Stimulated activated naive CD8-positive, alpha-beta T cell treated with anti-CD3 and anti-CD28 coated beads, Interleukin-15, Interleukin-2, amounts not matched to agents 100 U/mL and 50 U/mL, for 24 hours (primary cell): ENCODE measurements at regions not wholly inside any gene's neighbourhood (a gene's known extent, or its start where the extent isn't known, plus 50 kb on each side); places are given as distances from the start of the nearest gene placed in this dataset.

Source experiments
- ATAC-seq: fragments of 150-1000 bp; cut with Tn5 transposase; one replicate; pipeline ENCODE4 v1.10.0; 2021
- DNase-seq: peaks from one replicate; pipeline ENCODE4 v3.0.0; 2021

DNA sequence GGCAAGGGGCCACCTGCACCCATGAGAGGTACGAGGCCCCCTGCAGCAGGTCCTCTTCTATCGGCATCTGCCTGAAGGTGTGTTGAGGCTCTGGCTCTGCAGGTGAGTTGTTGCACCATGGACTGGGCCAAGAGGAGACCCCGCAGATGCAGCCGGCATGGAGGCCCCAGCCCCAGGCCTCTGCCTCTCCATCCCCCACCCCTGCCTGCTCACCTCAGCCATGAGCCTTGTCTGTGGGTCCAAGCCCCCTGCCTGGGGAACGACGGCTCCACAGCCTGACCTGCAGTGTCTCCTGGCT lies 1386.2 kb downstream of the BRD1 start:
- ATAC-seq (no peak), DNase-seq (no peak)

DNA sequence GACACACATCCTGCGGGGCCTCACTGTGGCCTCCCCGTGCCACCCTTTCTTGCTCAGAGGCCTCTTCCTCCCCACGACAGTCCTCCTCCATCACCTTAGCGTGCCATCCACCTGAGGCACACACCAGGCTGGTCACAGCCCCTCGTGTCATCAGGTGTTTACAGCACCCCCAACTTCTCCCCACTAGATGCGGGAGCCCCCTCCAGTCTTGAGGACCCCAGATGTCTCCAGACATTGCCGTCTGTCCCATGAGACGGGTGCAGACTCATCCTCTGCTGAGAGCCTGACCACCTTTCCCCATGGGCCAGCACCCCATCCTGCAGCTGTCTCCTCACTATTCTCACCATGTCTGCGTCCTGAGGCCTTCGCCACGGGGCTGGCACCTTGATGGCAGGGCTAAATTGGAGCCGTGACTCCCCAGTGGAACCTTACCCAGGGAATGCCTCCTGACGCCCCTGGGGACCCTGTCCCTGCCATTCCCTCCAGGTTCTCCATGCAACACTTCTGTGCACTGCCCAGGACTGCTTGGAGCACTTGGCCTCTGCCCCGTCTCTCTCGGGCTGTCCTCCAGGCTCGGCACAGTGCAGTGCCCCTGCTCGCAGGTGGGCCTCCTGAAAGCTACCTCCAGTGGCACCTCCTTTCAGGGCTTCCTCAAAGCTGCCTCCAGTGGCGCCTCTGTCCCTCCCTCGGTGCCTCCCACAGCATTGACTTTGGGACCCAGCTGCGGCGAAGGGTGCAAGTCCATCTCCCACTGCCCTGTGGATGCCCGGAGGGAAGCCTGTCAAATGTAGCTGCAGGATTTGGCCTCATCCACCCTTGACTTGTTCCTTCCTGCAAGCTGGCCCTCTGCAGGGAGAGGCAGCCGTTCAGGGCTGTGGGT lies 1386.8 kb downstream of the BRD1 start:
- ATAC-seq (no peak), DNase-seq (no peak)

DNA sequence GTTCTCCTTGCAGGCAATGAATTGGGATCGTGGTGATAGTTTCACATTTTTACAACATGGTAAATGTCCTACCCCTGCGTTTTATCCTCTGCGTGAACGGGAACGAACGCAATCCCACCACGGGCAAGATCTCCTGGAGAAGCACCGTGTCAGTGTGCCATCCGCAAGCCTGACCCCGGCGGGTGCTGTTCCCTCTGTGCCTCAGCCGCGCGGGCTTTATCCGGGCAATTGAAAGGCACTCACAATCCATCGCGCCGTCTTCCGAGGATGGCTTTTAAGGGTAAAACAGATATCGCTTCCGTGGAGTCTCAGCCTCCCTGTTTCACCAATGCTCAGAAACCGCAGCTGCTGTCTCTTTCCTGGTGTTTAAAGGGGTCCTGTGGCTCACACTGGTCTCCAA lies 1387.5 kb downstream of the BRD1 start:
- ATAC-seq (no peak), DNase-seq (no peak)

DNA sequence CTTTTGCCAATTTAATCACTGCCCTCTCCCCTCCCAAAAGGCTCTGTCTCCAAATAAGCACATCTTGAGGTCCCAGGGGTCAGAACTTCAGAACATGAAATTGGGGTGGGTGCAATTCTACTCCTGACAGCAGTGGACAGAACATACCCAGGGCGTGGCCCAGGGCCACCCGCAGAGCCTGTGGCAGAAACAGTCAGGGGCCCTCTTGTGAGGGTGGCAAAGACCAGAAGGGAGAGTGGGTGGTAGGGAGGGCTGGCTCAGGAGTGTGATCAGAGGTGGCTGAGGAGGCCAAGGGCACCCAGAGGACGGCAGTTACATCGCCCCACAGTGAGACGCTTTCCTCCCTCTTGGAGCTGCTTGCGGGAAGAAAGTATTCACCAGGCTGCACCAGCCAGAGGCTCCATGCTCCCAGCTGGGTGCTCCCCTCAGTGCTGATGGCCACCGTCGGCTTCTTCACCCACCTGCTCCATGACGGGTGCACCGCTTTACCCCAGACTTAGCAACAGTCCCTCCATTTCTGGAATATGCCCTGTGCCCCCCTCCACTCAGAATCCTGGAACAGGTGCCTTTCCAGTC lies 1388.0 kb downstream of the BRD1 start:
- ATAC-seq (no peak), DNase-seq (no peak)

DNA sequence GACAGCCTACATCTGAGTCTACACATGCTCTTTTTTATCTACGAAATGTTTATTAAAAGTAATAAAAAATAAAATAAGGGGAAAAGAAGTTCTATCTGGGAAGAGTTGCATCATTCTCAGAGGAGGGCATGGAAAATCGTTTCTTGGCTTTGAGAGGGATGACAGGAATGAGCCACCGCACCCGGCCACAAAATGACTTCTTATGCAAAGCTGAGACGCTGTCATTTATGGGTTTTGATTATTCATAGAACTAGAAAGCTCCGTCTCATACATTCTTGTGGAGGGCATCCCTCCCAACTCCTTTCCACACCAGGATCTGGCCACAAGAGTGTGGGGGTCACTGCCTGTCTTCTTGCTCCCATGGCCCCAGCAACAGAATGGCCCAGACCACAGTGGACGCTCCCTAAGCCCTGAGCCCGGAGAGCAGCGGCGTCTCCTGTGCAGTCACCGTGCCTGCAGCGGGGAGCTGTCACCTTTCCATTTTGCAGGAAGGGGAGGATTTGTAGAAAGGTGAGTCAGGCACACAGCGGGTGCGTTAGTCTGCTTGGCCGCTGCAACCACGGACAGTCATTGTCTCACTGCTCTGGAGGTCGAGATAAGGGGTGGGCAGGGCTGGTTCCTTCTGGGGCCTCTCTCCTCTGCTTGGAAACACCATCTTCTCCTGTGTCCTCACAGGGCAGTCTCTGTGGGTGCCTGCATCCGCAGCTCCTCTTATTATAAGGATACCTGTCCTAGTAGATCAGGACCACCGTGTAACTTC lies 1388.7 kb downstream of the BRD1 start:
- DNase-seq, result no peak
- ATAC-seq, result no peak

DNA sequence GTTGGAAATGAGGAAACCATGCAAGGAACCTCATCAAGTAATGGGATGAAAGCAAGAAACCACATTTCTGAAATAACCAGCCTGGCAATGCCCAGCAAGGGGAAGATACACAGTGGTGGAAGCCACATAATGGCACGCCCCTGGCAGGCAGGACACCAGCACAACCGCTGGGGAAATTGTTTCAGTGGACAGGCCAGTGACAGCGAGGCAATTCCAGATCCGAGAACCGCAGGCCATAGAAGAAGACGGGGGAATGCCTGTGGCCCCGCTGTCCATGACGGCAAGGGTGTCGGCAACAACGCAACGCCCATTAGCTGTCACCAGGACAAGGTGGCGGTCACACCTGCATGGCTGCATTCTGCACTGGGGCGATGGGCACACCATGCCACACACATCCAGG lies 1389.6 kb downstream of the BRD1 start:
- ATAC-seq, result no peak
- DNase-seq, result no peak

DNA sequence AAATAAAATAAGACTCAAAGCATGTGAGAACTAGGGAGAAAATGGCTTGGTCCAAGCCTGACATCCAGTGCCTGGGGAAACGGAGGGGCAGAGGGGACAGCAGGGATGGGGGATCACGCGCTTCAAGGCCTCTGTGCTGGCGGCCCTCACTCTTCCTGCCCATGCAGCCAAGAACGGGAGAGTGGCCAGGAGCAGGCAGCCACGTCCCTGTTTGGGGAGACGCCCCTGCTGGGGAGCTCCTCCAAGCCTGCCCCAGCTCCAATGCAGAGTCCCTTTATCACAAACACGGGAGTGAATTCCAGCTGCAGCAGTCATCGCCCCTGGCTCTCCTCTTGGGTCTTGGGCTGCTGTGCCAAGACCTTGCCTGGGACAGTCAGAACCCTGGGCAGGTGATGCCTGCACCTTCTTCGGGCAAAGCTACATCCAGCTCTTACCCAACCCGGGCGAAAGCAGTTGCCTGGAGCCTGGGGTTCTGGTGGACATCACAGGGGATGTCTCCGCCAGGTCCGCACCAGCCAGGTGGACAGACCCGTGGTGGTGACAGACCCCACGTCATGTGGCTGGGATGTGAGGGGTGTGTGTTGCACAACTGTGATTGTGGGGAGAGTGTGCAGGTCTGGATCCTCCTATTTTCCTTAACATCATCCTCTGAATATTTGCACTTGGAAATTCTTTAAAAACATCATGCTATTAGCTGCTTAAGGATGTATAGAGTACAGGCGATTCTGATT lies 1391.3 kb downstream of the BRD1 start:
- ATAC-seq (no peak), DNase-seq (no peak)

DNA sequence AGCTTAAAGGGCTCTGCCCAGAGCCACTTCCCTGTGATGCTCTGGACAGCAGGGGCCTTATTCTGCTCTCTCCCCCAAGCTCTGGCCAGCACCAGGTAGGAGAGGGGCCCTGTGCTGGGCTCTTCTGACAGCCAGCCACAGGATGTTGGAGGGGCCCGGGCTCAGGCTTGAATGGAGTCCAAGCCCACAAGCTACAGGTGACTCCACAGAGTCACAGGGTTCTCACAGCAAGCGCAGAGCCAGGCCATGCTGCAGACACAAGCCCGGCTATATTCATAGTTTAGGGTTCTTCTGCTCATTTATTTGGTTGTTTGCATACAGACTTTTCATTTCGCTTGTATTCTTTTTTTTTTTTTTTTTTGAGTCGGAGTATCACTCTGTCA lies 1392.8 kb downstream of the BRD1 start:
- no peak for ATAC-seq
- DNase-seq, result no peak

DNA sequence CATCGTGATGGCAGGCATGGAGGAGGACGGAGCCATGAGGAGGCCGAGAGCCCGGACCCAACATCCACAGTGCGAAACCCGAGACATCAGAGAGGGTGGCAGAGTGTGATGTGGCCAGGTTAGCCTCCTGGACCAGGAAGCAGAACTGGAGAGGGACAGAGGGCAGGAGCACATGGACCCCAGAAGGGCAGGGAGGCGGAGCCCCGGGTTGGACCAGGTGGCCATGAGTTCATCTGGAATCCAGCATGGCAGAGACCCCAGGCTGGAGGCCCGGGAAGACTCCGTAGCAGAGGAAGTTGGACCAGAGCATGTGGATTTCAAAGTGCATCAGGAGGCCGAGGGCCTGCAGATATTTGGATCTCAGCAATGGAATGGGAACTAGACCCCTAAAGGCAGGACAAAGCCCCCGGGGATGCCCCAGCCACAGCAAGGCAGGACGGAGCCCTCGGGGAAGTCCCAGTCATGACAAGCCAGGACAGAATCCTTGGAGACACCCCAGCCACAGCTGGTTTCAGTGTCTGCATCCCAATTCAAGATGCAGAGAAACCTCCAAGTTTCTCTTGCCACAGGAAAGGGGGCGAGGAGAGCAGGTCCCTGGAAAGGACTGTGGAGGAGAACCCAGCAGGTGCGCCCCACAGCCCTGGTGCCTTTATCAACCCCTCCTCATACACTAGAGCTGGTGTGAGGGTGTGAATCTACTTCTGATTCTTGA lies 1393.4 kb downstream of the BRD1 start:
- no peak for ATAC-seq
- DNase-seq, result no peak

DNA sequence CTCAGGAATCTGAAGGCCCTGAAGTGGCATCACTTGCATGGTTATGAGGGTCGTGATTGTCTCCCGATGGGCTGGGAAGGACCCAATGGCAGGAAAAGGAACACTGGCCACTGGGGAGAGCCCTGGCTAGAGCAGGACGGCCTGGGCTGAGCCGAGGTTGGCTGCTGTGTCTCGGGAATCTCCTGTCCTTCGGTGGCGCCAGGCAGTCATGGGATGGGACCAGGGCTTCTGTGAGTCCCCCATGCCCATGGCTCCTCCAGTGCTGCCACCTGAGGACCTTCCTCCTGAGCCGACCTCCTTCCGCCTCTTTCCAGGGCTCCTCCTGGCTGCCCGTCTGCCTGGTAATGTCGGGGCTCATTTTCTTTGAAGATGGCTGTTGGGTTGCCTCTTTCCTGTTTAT lies 1394.0 kb downstream of the BRD1 start:
- no peak for DNase-seq
- ATAC-seq, result no peak

DNA sequence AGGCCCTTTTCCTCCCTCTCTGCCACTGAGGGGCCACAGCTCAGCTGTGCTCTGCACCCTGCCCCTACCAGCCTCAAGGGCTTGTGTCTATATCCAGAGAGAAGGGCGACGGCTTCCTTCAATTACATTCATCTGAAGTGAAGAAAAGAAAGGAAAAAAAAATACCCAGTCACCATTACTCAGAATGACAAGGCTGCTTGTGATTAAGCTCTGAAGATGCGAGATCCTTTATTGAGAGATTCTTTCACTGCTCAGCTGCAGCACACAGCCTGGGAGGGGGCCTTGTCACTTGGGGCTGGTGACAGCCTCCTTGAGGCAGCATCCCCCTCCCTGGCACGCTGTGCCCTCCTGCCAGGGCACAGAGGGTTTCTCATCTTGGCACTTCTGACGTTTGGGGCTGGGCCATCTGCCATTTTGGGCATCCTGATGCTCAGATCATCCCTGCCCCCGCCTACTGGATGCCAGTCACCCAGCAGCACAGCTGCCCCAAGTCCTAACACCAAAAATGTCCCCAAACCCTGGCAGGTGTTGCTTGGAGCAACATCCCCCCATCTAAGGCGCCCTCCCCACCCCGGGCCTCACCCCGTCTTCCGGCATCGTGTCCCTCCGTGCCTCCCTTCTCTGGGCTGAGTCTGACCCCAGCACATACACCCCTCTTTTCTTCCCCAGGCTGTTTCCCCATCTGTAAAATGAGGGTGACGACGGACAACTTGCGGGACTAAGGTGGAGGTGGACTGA lies 1394.7 kb downstream of the BRD1 start:
- ATAC-seq, result no peak
- no peak for DNase-seq

DNA sequence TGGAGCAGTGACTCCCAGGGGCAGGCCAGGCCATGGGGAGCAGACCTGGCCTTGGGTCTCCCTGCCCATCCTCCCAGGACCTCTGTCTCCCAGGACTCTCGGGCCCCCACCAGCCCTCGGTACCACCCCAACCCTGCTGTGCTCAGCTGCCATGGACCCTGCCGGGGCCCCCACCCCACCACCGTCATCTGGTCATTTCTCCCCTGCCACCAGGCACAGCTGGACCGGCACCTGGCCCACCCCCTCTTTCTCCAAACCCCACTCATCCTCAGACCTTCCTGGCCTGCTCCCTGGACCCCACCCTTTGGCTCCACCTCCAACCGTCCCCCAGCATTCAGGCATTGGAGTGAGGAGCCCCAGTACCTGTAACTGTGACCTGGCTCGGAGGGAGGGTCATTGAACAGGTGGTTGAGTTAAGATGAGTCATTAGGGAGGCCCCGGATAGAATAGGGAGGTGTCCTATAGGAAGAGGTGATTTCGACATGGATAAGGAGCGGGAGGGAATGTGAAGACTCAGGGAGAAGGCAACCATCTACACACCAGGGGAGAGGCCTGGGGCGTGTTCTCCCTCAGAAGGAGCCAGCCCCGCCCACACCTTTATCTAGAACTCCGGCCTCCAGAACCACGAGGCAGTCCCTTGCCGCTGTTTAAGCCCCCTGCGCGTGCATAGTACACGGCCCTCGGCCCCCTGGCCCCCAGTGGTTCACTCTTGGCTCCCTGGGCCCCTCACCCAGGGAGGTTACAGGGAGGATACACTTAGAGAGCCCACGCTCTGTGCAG lies 1395.9 kb downstream of the BRD1 start:
- ATAC-seq (no peak), DNase-seq (no peak)

DNA sequence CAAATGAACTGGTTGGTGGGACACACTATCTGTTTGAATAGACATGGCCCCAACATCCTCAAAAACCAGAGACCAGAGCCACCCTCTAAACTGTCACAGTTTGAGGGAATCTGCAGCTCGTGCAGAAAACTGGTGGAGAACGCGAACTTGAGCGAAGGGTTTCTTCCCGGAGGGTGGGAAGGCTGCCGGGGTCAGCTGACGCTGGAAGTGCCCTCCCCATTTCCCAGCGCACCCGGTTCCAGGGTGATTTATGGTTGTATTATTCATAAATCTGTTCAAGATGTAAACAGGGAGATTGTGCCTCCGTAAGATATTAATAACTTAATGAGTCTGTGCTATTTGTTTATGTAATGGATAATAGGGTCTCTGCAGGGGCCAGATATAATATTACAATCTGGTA lies 1396.7 kb downstream of the BRD1 start:
- DNase-seq, result no peak
- no peak for ATAC-seq

DNA sequence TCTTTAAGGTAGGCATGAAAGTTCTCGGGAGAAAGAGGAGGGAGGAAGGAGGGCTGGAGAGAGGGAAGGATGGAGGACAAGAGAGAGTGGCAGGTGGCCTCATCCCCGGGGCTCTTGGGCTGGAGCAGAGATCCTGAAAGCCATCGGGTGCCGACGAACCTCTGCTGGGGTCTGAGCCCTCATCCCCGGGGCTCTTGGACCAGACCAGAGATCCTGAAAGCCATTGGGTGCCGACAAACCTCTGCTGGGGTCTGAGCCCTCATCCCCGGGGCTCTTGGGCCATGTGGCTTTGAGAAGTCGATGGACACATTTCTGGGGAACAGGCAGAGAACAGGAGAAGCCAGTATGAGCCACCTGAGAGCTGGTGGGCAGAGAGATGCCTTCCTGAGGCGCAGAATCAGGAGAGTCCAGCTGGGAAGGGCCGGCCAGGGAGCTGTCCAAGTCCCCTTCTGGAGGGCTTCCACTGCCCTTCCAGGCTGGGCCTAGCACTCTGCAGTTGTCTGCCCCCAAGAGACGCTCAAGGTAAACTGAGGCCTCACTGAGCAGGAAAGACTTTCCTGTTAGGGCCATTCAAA lies 1398.1 kb downstream of the BRD1 start:
- DNase-seq, result no peak
- ATAC-seq, result no peak

DNA sequence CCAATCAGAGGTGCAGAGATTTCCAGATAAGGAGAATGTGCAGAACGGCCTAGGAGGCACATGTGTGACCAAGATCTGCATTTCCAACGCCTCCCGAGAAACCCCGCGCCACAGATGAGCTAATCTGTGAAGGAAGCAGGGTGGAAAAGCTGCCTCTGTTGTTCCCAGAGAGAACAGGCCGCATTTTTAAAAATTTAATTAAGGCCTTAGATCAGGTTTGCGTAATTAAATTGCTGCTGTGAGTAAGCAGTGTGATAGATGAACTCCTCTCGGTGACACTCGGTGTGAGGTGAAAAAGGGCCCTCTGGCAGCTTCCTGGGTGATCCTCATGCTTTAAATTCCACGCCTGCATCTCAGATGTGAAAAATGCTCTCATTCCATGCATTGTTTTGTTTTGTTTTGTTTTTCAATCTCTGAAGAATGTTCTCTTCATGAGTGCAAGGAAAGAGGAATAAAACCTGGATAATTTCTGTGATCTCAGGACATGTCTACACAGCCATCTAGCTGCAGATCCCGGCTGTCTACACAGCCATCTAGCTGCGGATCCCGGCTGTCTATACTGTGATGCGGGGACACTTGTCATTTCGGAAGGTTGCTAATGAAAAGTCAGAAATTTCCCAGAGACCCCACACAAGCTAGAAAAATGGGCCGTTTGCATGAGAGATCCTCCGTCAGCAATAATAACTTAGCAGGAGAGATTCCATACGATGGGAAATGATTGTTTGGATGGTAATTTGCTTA lies 1398.9 kb downstream of the BRD1 start:
- DNase-seq, result no peak
- ATAC-seq, result no peak

DNA sequence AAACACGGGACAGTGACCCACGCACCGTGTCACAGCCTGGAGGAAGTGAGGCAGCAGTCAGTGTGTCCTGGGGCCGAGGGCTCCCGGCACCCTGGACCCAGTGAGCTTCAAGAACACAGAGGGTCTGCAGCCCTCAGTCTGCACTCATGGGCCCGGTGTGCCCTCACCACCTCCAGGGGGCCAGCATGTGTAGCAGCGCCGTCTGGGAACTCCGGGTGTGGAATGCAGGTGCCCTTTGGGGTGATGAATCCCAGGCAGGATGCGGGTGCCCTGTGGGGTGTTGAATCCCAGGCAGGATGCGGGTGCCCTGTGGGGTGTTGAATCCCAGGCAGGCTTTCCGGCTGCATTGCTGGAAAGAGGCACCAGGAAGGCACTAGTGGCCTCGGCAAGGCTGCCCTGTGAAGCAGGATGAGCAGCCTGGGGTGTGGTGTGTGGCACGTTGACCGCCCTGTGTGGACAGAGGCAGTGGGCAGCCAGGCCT lies 1399.9 kb downstream of the BRD1 start:
- ATAC-seq (no peak), DNase-seq (no peak)

DNA sequence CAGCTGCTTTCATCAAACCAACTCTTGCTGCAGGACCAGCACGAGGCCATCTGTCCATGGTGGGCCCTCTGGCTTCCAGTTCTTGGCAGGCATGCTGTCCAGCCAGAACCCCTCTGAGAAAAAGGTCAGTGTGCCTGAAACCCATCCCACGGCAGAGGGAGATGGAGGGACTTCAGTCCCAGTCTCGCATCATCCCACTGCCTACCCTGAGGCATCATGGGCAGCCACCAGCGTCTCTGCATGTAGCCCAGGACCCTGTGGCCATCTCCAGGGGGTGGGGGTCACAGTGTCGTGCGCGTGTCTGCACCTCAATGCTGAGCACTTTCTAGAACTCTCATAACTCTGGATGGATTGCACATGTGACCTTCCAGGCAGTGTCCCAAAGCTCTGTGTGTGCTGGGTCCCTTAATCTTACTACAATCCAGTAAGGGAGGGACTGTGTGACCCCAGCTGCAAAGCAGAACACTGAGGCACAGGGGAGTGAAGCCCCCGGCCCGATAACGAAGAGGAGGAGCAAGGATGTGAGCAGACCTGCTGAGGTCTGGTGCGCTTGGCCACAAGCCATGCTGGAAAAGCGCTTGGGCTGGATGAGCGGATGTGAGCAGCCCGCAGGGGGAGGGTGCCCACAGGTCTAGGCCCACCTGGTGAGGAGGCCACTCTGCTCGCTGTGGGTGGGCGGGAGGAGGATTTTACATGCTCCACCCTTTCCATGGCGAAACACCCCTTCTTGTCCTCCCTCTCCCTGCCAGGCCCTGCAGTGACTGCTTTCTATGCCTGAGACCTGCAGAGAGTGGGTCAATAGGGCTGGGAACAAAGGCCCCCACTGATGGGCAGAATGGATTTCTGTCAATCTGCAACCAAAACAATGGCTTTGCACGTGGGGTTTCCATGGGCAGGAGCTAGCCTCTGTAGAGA lies 1401.0 kb downstream of the BRD1 start:
- DNase-seq (no peak), ATAC-seq (no peak)

DNA sequence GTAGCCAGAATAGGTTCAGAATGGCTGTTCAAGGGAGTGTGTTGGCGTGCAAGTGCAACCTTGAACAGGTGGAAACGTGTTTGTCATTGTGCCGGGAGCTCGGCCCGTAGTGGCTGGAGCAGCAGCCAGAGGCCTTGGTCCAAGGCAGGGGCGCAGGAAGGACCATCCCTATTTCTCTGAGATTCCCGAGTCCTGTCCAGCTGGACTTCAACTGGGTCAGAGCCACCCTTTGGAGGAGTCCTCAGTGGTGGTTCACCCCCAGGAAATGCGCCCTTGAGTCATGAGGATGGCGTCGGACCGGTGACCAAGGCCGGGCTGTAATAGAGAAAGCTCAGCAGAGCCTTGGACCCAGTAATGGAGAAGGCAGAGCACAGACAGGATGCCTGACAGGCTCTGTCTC lies 1402.0 kb downstream of the BRD1 start:
- no peak for ATAC-seq
- DNase-seq, result no peak
